Fibroblast of skin of left quadriceps (primary cell): ENCODE measurements at regions not wholly inside any gene's neighbourhood (a gene's known extent, or its start where the extent isn't known, plus 50 kb on each side); places are given as distances from the start of the nearest gene placed in this dataset.
"Not testable (repeated sequence)": the region's sequence is repeated elsewhere in the genome, so short reads cannot be mapped to it uniquely, and the experiment has no call there.

ENCODE experiments used
- DNase-seq, 2 experiments: peaks; one replicate each; pipeline ENCODE4 v3.0.0-alpha.2; 2013; ENCODE audit warnings: low read depth in 2 of 2

DNA sequence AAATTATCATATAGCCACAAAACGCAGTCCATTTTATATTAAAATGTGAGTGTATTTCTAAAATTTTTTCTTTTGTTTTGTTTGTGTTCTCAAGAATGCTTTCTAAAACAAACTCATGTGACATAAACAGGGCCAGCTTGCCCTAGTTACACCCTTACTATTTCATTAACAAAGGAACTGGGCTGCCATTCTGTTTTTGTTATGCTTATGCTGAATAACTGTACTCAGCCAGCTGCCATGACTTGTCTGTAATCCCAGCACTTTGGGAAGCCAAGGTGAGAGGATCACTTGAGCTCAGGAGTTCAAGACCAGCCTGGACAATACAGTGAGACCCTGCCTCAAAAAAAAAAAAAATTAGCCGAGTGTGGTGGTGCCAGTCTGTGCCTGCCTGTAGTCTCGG, 66.0 kb upstream of the TMED7 start:
- DNase-seq, result not testable (repeated sequence)

DNA sequence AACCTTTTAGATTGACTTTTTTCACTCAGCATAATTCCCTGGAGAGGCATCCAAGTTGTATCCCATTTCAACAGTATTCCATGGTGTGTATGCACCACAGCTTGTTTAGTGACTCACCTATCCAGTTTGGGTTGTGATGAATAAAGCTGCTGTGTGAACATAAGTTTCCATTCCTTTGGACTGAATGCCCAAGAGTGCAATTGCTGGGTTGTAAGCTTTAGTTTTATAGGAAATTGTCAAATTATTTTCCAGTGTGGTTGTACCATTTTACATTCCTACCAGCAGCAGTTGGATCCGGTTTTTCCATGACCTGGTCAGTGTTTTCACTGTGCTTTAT, 60.9 kb upstream of the TMED7 start:
- DNase-seq, result peak; percentile 37 to 48

DNA sequence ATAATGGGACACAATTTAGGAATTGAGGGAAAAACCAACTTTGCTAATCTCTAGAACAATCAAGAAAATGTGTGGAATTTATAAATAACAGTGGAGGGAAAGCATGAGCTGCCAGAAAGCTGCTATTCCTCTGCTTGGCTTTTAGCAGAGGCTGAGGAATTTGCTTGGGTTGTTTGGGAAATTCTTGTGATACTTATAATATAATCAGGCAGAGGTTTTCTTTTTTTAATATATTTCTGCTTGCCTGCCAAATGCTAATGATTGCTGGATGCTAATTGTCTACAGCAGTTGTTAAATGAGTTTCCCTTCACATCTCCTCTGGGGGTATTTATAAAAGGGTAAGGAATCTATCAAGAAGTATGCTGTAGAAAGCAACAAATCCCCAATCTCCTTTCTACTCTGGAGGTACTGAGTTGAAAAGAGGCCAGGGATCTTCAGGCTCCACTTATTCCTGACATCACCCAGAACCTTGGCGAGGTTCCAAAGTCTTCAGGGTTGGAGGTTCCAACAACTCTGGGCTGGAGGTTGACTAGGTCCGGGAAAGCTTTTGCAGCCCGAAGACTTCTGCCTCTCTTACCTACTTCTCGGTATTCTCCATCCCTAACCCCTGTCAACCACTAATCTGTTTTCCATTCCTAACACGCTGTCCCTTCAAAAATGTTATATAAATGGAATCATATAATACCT, 60.4 kb upstream of the TMED7 start:
- peak; percentile 32 to 38 for DNase-seq

DNA sequence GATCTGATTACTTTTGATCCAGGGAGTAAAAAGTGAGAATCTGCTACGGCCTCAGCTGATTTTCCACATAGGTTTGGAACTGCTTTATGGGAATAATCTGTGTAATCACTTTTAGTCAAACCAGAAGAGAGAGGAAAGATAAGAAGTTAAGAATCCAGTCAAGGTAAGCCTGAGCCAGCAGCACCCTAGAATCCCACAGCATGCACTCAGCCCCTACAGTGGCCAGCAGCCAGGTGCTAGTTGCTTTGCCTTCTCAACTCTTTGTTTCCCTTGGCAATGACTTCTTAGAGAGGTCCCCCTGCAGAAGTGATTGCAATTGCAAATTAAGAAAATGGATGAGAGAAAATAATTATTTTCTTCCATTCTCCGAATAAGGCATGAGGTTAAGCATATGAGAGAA, 59.7 kb upstream of the TMED7 start:
- no peak for DNase-seq

DNA sequence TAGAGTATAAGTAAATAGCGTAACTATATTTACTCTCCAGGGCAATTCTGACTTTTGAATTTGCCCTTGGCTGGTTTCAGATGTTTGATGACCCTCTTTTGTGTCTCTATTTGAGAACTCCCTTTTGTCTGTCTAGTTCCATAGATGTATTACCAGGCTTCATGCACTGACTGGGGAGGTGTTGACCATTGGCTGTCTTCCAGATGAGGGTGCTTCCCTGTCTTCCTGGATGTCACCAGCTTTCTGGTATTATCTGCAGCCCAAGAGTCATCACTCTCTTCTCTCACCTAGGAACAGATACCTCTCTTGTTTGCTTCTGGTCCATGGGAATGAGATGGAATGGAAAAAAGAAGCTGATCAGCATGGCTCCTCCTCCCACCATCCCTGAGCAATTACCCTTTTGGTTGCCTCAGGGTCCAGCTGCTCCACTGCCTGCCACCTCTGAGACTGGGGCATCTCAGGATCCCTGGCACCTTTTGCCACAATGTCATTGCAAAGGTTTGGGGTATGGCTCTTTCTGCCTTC, 58.7 kb upstream of the TMED7 start:
- DNase-seq, result no peak

DNA sequence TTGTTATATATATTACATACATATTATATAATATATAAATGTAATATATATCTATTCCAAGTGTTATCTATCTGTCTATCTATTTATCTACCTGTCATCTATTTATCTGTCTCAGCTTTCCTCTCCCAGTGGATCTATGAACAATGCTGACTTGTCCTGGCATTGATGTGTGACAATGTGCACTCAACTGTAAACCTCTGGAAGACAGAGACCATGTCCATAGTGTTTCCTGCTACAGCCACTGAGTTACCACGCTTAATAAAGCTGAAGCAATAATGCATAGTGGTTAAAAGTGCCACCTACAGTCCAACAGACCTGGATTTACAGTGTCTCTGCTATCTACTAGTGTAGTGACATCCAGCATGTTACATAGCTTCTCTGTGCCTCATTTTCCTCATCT, 57.2 kb upstream of the TMED7 start:
- no peak for DNase-seq
